HG03521 (cell line): ENCODE measurements at regions not wholly inside any gene's neighbourhood (a gene's known extent, or its start where the extent isn't known, plus 50 kb on each side); places are given as distances from the start of the nearest gene placed in this dataset.
"Not testable (repeated sequence)": the region's sequence is repeated elsewhere in the genome, so short reads cannot be mapped to it uniquely, and the experiment has no call there.

Experiments used
- ATAC-seq: cut with Tn5 transposase; IDR thresholded peaks from one replicate; pipeline ENCODE4 v1.9.1; 2021; ENCODE audit warnings: mild to moderate bottlenecking, moderate library complexity; ENCODE audit not compliant: unreplicated experiment

GRCh38 chr6:85866758-85867401, 224.2 kb upstream of the SYNCRIP start:
- no peak for ATAC-seq

- no peak for ATAC-seq
Observed at GRCh38 chr6:85866370-85866730, 223.7 kb upstream of the SYNCRIP start.

- ATAC-seq: peak; percentile 77
Observed at GRCh38 chr6:85865420-85866369, 223.0 kb upstream of the SYNCRIP start.

GRCh38 chr6:85864453-85865401, 222.0 kb upstream of the SYNCRIP start:
- no peak for ATAC-seq

GRCh38 chr6:85856235-85856634, 213.5 kb upstream of the SYNCRIP start:
- ATAC-seq: no peak

DNA sequence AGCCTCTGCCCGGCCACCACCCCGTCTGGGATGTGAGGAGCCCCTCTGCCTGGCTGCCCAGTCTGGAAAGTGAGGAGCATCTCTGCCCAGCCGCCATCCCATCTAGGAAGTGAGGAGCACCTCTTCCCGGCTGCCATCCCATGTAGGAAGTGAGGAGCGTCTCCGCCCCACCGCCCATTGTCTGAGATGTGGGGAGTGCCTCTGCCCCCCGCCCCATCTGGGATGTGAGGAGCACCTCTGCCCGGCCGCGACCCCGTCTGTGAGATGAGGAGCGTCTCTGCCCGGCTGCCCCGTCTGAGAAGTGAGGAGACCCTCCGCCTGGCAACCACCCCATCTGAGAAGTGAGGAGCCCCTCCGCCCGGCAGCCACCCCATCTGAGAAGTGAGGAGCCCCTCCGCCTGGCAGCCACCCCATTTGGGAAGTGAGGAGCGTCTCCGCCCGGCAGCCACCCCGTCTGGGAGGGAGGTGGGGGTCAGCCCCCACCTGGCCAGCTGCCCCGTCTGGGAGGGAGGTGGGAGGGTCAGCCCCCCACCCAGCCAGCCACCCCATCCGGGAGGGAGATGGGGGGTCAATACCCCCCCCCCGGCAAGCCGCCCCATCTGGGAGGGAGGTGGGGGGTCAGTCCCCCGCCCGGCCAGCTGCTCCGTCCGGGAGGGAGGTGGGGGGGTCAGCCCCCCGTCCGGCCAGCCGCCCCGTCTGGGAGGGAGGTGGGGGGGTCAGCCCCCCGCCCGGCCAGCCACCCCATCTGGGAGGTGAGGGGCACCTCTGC, 195.8 kb upstream of the SYNCRIP start:
- not testable (repeated sequence) for ATAC-seq

DNA sequence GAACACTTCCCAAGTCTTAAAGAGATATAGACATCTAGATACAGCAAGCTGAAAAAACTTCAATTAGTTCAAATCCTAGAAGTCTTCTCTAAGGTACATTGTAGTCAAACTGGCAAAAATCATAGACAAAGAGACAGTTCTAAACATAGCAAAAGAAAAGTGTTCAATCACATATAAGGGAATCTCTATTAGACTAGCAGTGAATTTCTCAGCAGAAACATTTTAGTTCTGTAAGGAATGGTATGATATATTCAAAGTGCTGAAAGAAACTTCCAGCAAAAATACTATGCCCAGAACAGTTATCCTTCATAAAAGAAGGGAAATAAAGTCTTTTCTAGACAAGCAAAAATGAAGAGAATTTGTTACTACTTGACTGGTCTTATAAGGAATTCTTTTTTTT, 186.3 kb upstream of the SYNCRIP start:
- ATAC-seq: no peak

DNA sequence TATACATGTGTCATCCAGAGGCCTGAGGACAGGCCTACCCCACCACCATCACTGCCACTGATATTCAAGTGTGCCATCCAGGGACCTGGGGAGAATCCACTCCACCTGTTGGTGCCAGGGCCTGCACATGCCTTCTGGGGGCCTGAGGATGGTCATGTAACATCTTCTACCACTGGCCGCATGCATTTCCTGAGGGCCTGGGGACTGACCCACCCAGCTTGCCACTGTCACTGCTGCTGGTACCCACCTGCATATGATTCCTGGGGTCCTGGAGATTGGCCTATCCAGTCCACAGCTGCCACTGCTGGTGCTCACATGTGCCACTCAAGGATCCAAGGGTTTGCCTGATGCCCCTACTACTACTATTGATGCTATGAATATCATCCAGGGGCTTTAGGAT, 184.3 kb upstream of the SYNCRIP start:
- ATAC-seq: no peak

DNA sequence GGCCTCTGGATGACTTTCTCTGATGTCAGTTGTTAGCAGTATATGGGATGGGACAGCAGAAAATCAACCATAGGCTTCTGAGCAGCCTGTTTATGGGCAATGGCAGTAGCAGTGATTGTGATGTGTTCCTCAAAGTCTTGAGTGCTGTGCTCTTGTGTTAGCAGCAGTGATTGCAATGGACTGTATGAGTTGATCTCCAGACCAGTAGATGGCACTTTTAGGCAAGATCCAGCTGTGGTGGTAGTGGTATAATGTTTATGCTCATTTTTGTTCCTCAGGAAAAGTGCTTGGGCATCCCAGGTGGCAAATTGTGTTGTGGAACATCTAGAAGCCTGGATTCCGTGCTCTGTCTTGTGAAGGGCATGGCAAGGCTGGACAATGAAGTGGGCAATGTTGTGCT, 181.6 kb upstream of the SYNCRIP start:
- no peak for ATAC-seq

DNA sequence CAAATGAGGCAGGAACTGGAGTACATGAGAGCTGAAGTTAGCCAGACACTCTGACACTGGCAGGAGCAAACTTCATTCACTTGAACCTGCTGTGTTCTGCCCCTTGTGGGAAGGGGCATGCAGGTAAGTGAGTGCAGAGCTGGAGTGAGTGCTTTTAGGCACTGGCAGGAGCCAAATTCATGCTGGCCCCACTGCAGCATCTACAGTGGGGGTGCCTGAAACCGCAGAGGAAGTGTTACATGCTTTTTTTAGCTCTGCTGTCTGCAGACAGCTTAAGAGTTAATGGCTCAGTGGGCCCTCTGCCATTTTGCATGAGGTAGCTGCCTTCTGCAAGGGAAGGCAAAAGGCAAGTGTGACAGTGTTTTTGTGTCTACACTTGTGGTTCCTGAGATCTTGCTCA, 167.9 kb upstream of the SYNCRIP start:
- no peak for ATAC-seq

DNA sequence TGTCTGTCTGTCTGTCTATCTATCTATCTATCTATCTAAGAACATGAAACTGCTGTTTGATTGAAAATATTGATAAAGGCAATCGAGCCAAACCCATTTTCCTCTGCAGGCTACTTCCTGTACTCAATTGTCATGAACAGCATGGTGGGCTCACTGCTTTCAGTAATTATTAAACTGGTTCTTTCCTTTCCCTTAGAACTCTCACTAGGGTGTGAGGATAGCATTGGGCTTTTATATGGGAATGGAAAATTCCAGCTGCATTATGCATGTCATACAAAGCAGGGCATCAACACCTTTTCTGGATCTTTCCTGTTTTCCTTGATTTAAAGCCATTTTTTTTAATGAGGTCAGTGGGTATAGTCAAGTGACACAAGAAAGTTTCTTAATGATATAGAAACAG, 161.0 kb upstream of the SYNCRIP start:
- no peak for ATAC-seq

DNA sequence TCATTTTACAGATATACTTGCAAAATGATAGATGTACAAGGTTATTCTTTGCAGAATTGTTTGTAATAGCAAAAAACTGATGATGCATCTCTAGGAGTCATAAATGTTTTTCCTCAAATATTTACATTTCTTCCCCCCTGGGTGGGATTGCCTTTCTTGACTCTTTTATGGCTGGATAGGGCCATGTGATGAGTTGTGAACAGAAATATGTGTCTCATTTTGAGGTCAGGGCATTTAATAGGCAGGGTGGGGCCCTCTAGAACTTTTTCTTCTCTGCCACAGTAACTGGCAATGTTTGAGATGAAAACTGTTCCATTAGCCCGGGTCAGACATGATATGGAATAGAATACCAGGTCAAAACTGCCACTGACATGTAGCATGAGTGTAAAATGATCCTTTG, 159.5 kb upstream of the SYNCRIP start:
- no peak for ATAC-seq

DNA sequence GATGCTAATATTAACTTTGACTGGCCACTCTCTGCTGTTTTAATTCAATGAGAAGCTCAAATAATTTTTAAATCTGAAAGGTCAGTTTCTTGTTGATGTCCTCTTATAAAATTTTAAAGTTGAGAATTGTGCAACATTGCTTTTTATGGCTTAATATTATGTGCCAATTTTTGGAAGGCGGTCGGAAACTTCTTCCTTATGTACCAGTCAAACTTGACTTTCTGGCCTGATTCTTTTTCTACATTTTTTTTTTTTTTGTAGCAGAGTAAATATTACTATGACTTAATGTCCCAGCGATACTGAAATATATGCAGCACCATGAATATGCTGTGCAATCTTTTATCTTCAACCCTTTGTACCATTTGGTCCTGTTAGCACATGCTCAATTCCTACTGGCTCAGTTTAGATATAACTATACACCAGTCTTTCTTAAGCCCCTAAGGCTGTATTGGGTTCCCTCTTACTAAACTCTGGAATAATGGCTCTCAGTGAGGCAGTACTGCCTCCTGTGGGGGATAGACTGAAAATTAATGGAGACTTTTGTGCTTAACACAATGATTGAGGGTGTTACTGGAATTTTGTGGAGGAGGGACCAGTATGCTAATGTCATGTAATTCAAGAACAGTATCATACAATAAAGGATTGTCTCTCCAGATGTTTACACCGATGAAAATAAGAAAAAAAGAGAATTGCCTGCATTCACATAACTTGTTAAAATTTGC, 156.4 kb upstream of the SYNCRIP start:
- no peak for ATAC-seq

DNA sequence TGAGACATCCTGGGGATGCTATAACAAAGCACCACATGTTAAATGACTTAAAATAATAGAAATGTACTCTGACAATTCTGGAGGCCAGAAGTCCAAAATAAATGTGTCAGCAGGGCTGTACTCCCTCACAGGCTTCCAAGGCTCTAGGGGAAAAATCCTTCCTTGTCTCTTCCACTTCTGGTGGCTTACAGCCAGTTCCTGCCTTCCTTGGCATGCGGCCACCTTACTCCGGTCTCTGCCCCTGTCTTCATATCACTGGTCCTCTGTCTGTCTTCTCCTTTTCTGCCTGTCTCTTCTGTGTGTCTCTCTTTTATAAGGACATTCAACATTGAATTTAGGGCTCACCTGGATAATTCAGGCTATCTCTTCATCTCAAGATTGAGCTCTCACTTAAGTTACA, 155.3 kb upstream of the SYNCRIP start:
- ATAC-seq: no peak

GRCh38 chr6:85795945-85796344, 153.3 kb upstream of the SYNCRIP start:
- no peak for ATAC-seq

DNA sequence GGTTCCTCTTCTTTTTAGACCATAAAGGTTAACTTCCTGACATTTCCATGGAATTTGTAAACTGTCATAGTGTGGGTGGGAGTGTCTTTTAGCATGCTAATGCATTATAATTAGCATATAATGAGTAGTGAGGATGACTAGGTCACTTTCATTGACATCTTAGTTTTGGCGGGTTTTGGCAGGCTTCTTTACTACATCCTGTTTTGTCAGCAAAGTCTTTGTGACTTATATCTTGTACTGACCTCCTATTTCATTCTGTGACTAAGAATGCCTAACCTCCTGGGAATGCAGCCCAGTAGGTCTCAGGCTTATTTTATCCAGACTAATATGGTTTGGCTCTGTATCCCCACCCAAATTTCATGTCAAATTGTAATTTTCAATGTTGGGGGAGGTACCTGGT, 149.6 kb upstream of the SYNCRIP start:
- ATAC-seq: no peak

DNA sequence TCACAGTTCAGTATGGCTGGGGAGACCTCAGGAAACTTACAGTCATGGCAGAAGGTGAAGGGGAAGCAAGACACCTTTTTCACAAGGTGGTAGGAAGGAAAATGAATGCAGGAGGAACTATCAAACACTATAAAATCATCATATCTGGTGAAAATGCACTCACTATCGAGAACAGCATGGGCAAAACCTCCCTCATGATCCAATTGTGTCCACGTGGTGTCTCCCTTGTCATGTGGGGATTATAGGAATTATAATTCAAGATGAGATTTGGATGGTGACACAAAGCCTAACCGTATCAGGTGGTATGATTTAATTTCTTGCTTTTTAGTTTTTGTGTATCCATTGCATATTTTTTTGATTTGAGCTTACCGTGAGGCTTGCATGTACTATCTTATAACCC, 133.2 kb upstream of the SYNCRIP start:
- no peak for ATAC-seq

DNA sequence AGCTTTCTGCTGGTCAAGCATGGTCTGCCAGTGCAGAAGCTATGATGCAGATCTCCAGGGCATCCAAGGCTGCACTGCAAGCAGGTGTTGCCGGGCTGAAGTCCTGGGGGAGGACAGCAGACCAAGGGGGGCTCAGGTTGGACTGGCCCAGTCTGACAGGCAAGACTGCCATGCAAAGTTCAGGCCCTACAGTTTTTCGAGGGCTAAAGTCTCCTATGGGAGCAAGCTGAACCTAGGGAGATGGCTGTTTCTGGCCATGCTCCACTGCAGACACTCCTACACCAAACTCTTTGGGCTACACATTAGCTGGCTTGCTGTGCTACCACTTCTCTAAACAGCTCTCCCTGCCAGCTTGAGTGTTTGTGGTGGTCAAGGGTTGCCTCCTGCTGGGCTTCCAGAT, 130.0 kb upstream of the SYNCRIP start:
- ATAC-seq: no peak

GRCh38 chr6:85771925-85772430, 129.3 kb upstream of the SYNCRIP start:
- ATAC-seq: no peak

- no peak for ATAC-seq
Observed at GRCh38 chr6:85771455-85771854, 128.8 kb upstream of the SYNCRIP start.
